ENCODE measurements at regions not wholly inside any gene's neighbourhood (a gene's known extent, or its start where the extent isn't known, plus 50 kb on each side); places are given as distances from the start of the nearest gene placed in this dataset.

DNA sequence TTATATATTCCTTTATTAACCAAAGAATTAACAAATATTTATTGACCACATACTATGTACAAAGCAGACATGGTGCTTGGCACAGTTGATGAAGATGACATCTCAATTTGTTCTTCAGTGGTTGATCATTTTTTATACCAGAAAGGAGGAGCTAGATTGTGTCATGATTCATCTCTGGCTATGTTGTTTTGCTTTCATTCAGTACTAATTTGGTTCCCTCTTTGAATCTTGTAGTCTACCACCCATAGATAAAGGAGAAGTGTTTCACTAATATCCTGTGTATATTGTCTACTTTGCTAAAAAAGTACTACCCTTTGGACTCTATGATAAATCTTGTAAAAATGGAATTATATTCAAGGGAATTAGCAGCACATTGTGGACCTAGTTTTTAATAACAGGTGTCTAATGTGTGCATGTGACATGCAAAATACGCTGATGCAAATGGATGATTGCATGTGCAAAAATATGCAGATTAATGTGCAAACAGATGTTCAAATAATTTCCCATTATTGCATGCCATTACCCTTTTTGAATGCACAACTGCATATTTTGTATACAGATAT, 313.2 kb upstream of the ZEB2 start:
- Histone ChIP-seq H2BK5ac (ENCODE audit: insufficient read length, low read length) (no peak overlapping the region), H3K14ac (ENCODE audit: insufficient read depth, low read length) (no peak overlapping the region), H3K79me2 (ENCODE audit: insufficient read depth, low read length) (no peaks in the 10 kb centered on the region), H3K4me1 (ENCODE audit: insufficient read depth, low read length) (no peaks in the 10 kb centered on the region; the same call in 1 of the 2 replicates), H2BK12ac (ENCODE audit: insufficient read length, low read depth, low read length) (no peak overlapping the region), H3K27ac (ENCODE audit: insufficient read length, low read depth, low read length) (no peak overlapping the region), H3K23me2 (ENCODE audit: insufficient read length, low read depth, low read length, poor library complexity, severe bottlenecking) (no peaks in the 10 kb centered on the region), H4K20me1 (ENCODE audit: control insufficient read depth, insufficient read depth, insufficient read length) (no peaks in the 10 kb centered on the region), H2BK15ac (ENCODE audit: low read depth, low read length) (no peak overlapping the region), H3K4me2 (ENCODE audit: insufficient read depth, insufficient read length, low read length) (no peak overlapping the region), H2AFZ (ENCODE audit: low read length) (no peak overlapping the region), H2BK20ac (ENCODE audit: low read depth, low read length, poor library complexity, severe bottlenecking) (no peak overlapping the region), H3K18ac (ENCODE audit: insufficient read length, low read depth, low read length) (no peak overlapping the region), H4K8ac (replicated peaks; ENCODE audit: insufficient read length, low read depth, low read length) (no peak overlapping the region), H3K56ac (ENCODE audit: insufficient read length, low read depth, low read length) (no peak overlapping the region), H4K91ac (ENCODE audit: insufficient read length, low read depth, low read length) (no peak overlapping the region), H3K79me1 (ENCODE audit: insufficient read depth, low read depth, low read length, poor library complexity, severe bottlenecking) (no peaks in the 10 kb centered on the region), H3K23ac (ENCODE audit: insufficient read length, low read depth, low read length) (no peak overlapping the region), H3K4ac (ENCODE audit: low read depth, low read length) (no peak overlapping the region), H3K9me3 (ENCODE audit: control insufficient read depth, low read depth, low read length) (no peaks in the 10 kb centered on the region), H3K9ac (ENCODE audit: extremely low read depth, insufficient read length, low read length) (no peak overlapping the region), H3T11ph (ENCODE audit: low read length) (no peak overlapping the region), H4K5ac (ENCODE audit: insufficient read length, low read depth, low read length) (no peak overlapping the region), H2AK5ac (ENCODE audit: insufficient read length, low read length) (no peak overlapping the region), H2BK120ac (ENCODE audit: low read depth, low read length, poor library complexity, severe bottlenecking) (no peak overlapping the region), H3K27me3 (ENCODE audit: insufficient read depth, low read length) (no peaks in the 10 kb centered on the region)
- Mint-ChIP-seq H3K9me3 (no peaks in the 10 kb centered on the region), H3K27ac (no peak overlapping the region), H3K27me3 (ENCODE audit: low read depth) (no peaks in the 10 kb centered on the region), H3K36me3 (ENCODE audit: insufficient read depth in 1 of 3, low read depth in 3 of 3) (no peaks in the 10 kb centered on the region), H3K4me3 (no peak overlapping the region), H3K4me1 (no peaks in the 10 kb centered on the region)
- WGBS (ENCODE audit: extremely low coverage, insufficient read length, low lambda C conversion rate), result no CpG with 5 or more reads among the region's 1 CpG
- no peak for DNase-seq
- TF ChIP-seq, protein P1, sequence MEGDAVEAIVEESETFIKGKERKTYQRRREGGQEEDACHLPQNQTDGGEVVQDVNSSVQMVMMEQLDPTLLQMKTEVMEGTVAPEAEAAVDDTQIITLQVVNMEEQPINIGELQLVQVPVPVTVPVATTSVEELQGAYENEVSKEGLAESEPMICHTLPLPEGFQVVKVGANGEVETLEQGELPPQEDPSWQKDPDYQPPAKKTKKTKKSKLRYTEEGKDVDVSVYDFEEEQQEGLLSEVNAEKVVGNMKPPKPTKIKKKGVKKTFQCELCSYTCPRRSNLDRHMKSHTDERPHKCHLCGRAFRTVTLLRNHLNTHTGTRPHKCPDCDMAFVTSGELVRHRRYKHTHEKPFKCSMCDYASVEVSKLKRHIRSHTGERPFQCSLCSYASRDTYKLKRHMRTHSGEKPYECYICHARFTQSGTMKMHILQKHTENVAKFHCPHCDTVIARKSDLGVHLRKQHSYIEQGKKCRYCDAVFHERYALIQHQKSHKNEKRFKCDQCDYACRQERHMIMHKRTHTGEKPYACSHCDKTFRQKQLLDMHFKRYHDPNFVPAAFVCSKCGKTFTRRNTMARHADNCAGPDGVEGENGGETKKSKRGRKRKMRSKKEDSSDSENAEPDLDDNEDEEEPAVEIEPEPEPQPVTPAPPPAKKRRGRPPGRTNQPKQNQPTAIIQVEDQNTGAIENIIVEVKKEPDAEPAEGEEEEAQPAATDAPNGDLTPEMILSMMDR (conservative IDR thresholded peaks at IDR 0.05), result no peak
